ENCODE measurements at regions not wholly inside any gene's neighbourhood (a gene's known extent, or its start where the extent isn't known, plus 50 kb on each side); places are given as distances from the start of the nearest gene placed in this dataset.

DNA sequence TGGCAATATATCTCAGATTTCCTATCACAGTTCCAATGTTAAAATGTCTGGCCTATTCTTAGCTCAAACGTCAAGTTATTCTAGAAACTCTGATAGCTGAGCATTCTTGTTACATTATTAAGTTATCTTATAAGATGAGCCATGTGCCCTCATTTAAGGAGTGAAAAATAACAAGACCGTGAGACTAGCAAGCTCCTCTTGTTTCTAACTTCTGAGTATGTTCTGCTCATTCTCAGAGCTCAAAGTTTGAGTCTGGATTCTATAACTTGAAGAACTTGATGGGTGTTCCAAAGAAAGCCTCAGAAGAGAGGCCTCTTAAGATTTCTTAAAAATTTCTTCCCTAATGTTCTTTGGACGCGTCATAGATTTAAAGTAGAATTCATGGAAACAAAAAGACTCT is 215.2 kb downstream of the HTR7 start:
- Histone ChIP-seq H3K9ac (no peak overlapping the region), H3K4me2 (no peak overlapping the region), H2AFZ (ENCODE audit: low read depth) (no peak overlapping the region), H3K4me3 (IDR thresholded peaks at IDR 0.05; ENCODE audit: insufficient read depth, low read depth, low read length) (no peak overlapping the region), H4K20me1 (ENCODE audit: insufficient read depth) (no peaks in the 10 kb centered on the region), H3K27me3 (ENCODE audit: insufficient read depth, low read depth) (no peaks in the 10 kb centered on the region), H3K36me3 (ENCODE audit: insufficient read depth) (no peaks in the 10 kb centered on the region), H3K79me2 (ENCODE audit: insufficient read depth, low read depth) (no peaks in the 10 kb centered on the region), H3K27ac (no peak overlapping the region), H3K4me1 (ENCODE audit: low read depth, poor library complexity, severe bottlenecking) (no peaks in the 10 kb centered on the region)
- TF ChIP-seq, protein P1, sequence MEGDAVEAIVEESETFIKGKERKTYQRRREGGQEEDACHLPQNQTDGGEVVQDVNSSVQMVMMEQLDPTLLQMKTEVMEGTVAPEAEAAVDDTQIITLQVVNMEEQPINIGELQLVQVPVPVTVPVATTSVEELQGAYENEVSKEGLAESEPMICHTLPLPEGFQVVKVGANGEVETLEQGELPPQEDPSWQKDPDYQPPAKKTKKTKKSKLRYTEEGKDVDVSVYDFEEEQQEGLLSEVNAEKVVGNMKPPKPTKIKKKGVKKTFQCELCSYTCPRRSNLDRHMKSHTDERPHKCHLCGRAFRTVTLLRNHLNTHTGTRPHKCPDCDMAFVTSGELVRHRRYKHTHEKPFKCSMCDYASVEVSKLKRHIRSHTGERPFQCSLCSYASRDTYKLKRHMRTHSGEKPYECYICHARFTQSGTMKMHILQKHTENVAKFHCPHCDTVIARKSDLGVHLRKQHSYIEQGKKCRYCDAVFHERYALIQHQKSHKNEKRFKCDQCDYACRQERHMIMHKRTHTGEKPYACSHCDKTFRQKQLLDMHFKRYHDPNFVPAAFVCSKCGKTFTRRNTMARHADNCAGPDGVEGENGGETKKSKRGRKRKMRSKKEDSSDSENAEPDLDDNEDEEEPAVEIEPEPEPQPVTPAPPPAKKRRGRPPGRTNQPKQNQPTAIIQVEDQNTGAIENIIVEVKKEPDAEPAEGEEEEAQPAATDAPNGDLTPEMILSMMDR (conservative IDR thresholded peaks at IDR 0.05; ENCODE audit: low read depth, low read length) = no peak

DNA sequence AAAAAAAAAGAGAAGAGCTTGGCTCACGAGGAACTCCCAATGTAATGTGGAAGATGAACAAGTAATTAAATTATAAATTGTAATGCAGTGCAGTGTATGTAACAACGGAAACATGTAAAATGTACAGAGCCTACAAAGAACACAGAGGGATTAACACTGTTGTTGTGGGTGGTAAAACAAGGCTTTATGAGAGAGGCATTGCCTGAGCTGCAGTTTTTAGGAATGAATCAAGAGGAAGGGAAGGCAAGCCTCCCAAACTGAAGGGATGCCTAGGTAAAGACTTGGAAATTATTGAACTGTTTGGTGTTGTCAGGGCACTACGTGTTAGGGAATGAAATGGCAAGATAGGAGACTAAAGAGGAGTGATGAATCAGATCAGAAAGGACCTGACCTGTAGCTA is 213.7 kb downstream of the HTR7 start:
- H3K4me3 ChIP-seq (IDR thresholded peaks at IDR 0.05; ENCODE audit: insufficient read depth, low read depth, low read length) = no peak overlapping the region
- no peaks in the 10 kb centered on the region for H3K4me1 ChIP-seq (ENCODE audit: low read depth, poor library complexity, severe bottlenecking)
- H3K9ac ChIP-seq = no peak overlapping the region
- no peak overlapping the region for H3K27ac ChIP-seq
- no peaks in the 10 kb centered on the region for H4K20me1 ChIP-seq (ENCODE audit: insufficient read depth)
- H3K79me2 ChIP-seq (ENCODE audit: insufficient read depth, low read depth) = no peaks in the 10 kb centered on the region
- TF ChIP-seq, protein P1 (conservative IDR thresholded peaks at IDR 0.05; ENCODE audit: low read depth, low read length) = no peak
- H3K4me2 ChIP-seq = no peak overlapping the region
- H3K27me3 ChIP-seq (ENCODE audit: insufficient read depth, low read depth) = no peaks in the 10 kb centered on the region
- no peak overlapping the region for H2AFZ ChIP-seq (ENCODE audit: low read depth)
- H3K36me3 ChIP-seq (ENCODE audit: insufficient read depth) = no peaks in the 10 kb centered on the region

DNA sequence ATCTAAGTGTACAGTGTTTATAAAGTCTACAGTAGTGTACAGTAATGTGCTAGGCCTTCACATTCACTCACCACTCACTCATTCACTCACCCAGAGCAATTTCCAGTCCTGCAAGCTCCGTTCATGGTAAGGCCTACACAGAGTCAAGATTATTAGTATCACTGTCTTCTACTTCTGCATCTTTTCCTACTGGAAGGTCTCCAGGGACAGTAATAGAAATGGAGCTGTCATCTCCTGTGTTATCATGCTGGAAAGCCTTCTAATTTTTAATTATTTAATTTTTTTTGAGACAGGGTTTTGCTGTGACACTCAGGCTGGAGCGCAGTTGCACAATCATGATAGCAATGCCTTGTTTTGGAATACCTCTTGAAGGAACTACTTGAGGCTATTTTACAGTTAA is 207.0 kb downstream of the HTR7 start:
- TF ChIP-seq, protein P1 (conservative IDR thresholded peaks at IDR 0.05; ENCODE audit: low read depth, low read length) = no peak
- Histone ChIP-seq H3K4me3 (IDR thresholded peaks at IDR 0.05; ENCODE audit: insufficient read depth, low read depth, low read length) (no peak overlapping the region), H3K27me3 (ENCODE audit: insufficient read depth, low read depth) (no peaks in the 10 kb centered on the region), H3K9ac (no peak overlapping the region), H3K4me1 (ENCODE audit: low read depth, poor library complexity, severe bottlenecking) (no peaks in the 10 kb centered on the region), H3K79me2 (ENCODE audit: insufficient read depth, low read depth) (no peaks in the 10 kb centered on the region), H3K27ac (no peak overlapping the region), H4K20me1 (ENCODE audit: insufficient read depth) (no peaks in the 10 kb centered on the region), H3K4me2 (no peak overlapping the region), H2AFZ (ENCODE audit: low read depth) (no peak overlapping the region), H3K36me3 (ENCODE audit: insufficient read depth) (no peaks in the 10 kb centered on the region)

DNA sequence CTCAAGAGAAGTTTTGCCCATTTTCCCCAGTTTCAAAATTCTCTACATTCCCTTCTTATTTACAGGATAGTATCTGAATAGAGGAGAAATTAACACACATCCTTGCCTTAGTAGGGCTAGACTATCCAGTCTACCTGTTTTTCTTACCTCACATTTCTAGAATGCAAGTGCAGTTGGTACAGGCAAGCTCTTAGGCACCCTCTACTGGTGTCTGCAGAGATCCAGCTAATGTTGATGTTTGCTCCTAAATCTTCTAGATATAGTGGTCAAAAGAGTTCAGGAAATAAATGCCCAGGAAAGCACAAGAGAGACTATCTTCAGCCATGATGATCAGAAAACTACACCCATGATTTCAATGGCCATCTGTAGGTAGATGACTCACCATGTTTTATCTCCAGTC is 205.3 kb downstream of the HTR7 start:
- H3K4me1 ChIP-seq (ENCODE audit: low read depth, poor library complexity, severe bottlenecking) = no peaks in the 10 kb centered on the region
- TF ChIP-seq, protein P1 (conservative IDR thresholded peaks at IDR 0.05; ENCODE audit: low read depth, low read length) = no peak

More for the DNA sequence above, 205.3 kb downstream of the HTR7 start:
- H4K20me1 ChIP-seq (ENCODE audit: insufficient read depth) = no peaks in the 10 kb centered on the region
- no peak overlapping the region for H3K27ac ChIP-seq
- H3K9ac ChIP-seq = no peak overlapping the region
- no peak overlapping the region for H3K4me3 ChIP-seq (IDR thresholded peaks at IDR 0.05; ENCODE audit: insufficient read depth, low read depth, low read length)
- H2AFZ ChIP-seq (ENCODE audit: low read depth) = no peak overlapping the region
- no peaks in the 10 kb centered on the region for H3K27me3 ChIP-seq (ENCODE audit: insufficient read depth, low read depth)
- no peak overlapping the region for H3K4me2 ChIP-seq
- H3K36me3 ChIP-seq (ENCODE audit: insufficient read depth) = no peaks in the 10 kb centered on the region
- no peaks in the 10 kb centered on the region for H3K79me2 ChIP-seq (ENCODE audit: insufficient read depth, low read depth)

All from KMS-11 (cell line).